SU-DHL-6 (cell line): ENCODE measurements at regions not wholly inside any gene's neighbourhood (a gene's known extent, or its start where the extent isn't known, plus 50 kb on each side); places are given as distances from the start of the nearest gene placed in this dataset.

Experiments
- H2AFZ ChIP-seq: fragments of 200-600 bp; sonication (generic); 2 replicates; pipeline ENCODE4 v1.6.1; 2014; ENCODE audit warnings: low read depth, mild to moderate bottlenecking, moderate library complexity, mixed read lengths, antibody characterized with exemption, low read length; ENCODE audit not compliant: severe bottlenecking
- H3F3A ChIP-seq: fragments of 200-600 bp; shearing (Covaris generic); 2 replicates; pipeline ENCODE4 v1.6.0; 2016; ENCODE audit warnings: antibody characterized with exemption, mild to moderate bottlenecking; ENCODE audit not compliant: insufficient read depth
- H3K27ac ChIP-seq: fragments of 200-600 bp; sonication (generic); 2 replicates; pipeline ENCODE4 v1.5.1; 2016; ENCODE audit warnings: low read depth, mild to moderate bottlenecking, low read length, moderate library complexity, mixed read lengths
- H3K27me3 ChIP-seq: fragments of 200-600 bp; sonication (generic), shearing (Covaris generic); 2 replicates; pipeline ENCODE4 v1.6.0; 2014; ENCODE audit warnings: mild to moderate bottlenecking, low read length
- H3K36me3 ChIP-seq: fragments of 200-600 bp; sonication (generic); 2 replicates; pipeline ENCODE4 v1.6.1; 2014; ENCODE audit warnings: mild to moderate bottlenecking, low read length, mixed read lengths
- H3K4me2 ChIP-seq: fragments of 300-600, 200-600 bp; shearing (Covaris generic), sonication (generic); 2 replicates; pipeline ENCODE4 v1.6.0; 2014; ENCODE audit warnings: low read length, low read depth, mild to moderate bottlenecking; ENCODE audit not compliant: poor library complexity, severe bottlenecking
- H3K4me3 ChIP-seq: fragments of 200-600 bp; sonication (generic); 2 replicates; pipeline ENCODE4 v1.5.1; 2014; ENCODE audit warnings: antibody characterized with exemption, low read length, mild to moderate bottlenecking, mixed read lengths; ENCODE audit not compliant: insufficient read depth, poor library complexity, severe bottlenecking
- H3K79me2 ChIP-seq: fragments of 200-600 bp; sonication (generic); 2 replicates; pipeline ENCODE4 v1.6.1; 2014; ENCODE audit warnings: mild to moderate bottlenecking, low read length, moderate library complexity; ENCODE audit not compliant: insufficient read depth
- H3K9ac ChIP-seq: fragments of 200-600 bp; sonication (generic); 2 replicates; pipeline ENCODE4 v1.7.0; 2014; ENCODE audit warnings: mild to moderate bottlenecking, low read length
- H3K9me2 ChIP-seq: fragments of 200-600 bp; sonication (generic); replicated peaks from 2 replicates; pipeline ENCODE4 v1.6.1; 2014; ENCODE audit warnings: low read length; ENCODE audit not compliant: insufficient read depth
- H3K9me3 ChIP-seq: fragments of 200-600 bp; sonication (generic); 2 replicates; pipeline ENCODE4 v1.6.1; 2014; ENCODE audit warnings: low read length, mixed read lengths; ENCODE audit not compliant: insufficient read depth
- H4K20me1 ChIP-seq: fragments of 200-600 bp; sonication (generic); 2 replicates; pipeline ENCODE4 v1.6.1; 2014; ENCODE audit warnings: low read depth, mild to moderate bottlenecking, antibody characterized with exemption, low read length, moderate library complexity, mixed read lengths
- CTCF ChIP-seq: fragments of 200-600 bp; sonication (generic); IDR thresholded peaks from one replicate; pipeline ENCODE4 v1.5.1; 2017; ENCODE audit warnings: antibody characterized with exemption, mild to moderate bottlenecking, low read length, moderate library complexity; ENCODE audit not compliant: insufficient read depth, poor library complexity, severe bottlenecking
- EZH2phosphoT487 ChIP-seq: fragments of 200-600 bp; sonication (generic), shearing (Covaris generic); conservative IDR thresholded peaks from 2 replicates; pipeline ENCODE4 v1.6.1; 2018; ENCODE audit warnings: mild to moderate bottlenecking, antibody characterized with exemption, low read length, moderate library complexity, mixed read lengths

GRCh38 chr6:122079916-122080315 is 319.5 kb upstream of the HSF2 start:
- TF ChIP-seq EZH2phosphoT487 (no peak), CTCF (no peak)
- no peaks in the 10 kb centered on the region for H3K36me3 ChIP-seq

GRCh38 chr6:122081921-122082320 is 317.5 kb upstream of the HSF2 start:
- Histone ChIP-seq H4K20me1 (no peaks in the 10 kb centered on the region), H3K9ac (no peak overlapping the region), H3K27me3 (no peaks in the 10 kb centered on the region), H3F3A (no peaks in the 10 kb centered on the region), H3K9me2 (no peaks in the 10 kb centered on the region), H3K4me2 (no peak overlapping the region), H3K79me2 (no peaks in the 10 kb centered on the region), H3K36me3 (no peaks in the 10 kb centered on the region), H2AFZ (no peak overlapping the region), H3K9me3 (no peaks in the 10 kb centered on the region), H3K4me3 (no peak overlapping the region), H3K27ac (no peak overlapping the region)
- no peak for TF ChIP-seq EZH2phosphoT487
- no peak for TF ChIP-seq CTCF

More at GRCh38 chr6:122079916-122080315, 319.5 kb upstream of the HSF2 start:
- Histone ChIP-seq H2AFZ (no peak overlapping the region), H3F3A (no peaks in the 10 kb centered on the region), H3K9ac (no peak overlapping the region), H3K27me3 (no peaks in the 10 kb centered on the region), H3K9me3 (no peaks in the 10 kb centered on the region), H3K9me2 (no peaks in the 10 kb centered on the region), H3K79me2 (no peaks in the 10 kb centered on the region), H3K27ac (no peak overlapping the region), H4K20me1 (no peaks in the 10 kb centered on the region), H3K4me2 (no peak overlapping the region), H3K4me3 (no peak overlapping the region)

- Histone ChIP-seq H3K9me3 (no peaks in the 10 kb centered on the region), H3K36me3 (no peaks in the 10 kb centered on the region), H3K79me2 (no peaks in the 10 kb centered on the region), H3K9ac (no peak overlapping the region), H3K4me2 (no peak overlapping the region), H3K27me3 (no peaks in the 10 kb centered on the region), H3K9me2 (no peaks in the 10 kb centered on the region), H4K20me1 (no peaks in the 10 kb centered on the region), H3F3A (no peaks in the 10 kb centered on the region), H2AFZ (no peak overlapping the region), H3K27ac (no peak overlapping the region), H3K4me3 (no peak overlapping the region)
- TF ChIP-seq EZH2phosphoT487: no peak
- no peak for TF ChIP-seq CTCF
These were observed 317.1 kb upstream of the HSF2 start for GRCh38 chr6:122082370-122082769.
